Stimulated activated CD8-positive, alpha-beta memory T cell treated with anti-CD3 and anti-CD28 coated beads, Interleukin-2, amount 100 ng/mL, for 48 hours (primary cell): ENCODE measurements at regions not wholly inside any gene's neighbourhood (a gene's known extent, or its start where the extent isn't known, plus 50 kb on each side); places are given as distances from the start of the nearest gene placed in this dataset.

Experiments used
- DNase-seq, 2 donors: peaks; one replicate each; pipeline ENCODE4 v3.0.0-alpha.2; 2020; ENCODE audit warnings: low read depth in 2 of 2

- DNase-seq: no peak
Observed at GRCh38 chr12:124517260-124518050, 50.0 kb downstream of the NCOR2 start.

GRCh38 chr12:124516850-124517249 is 50.6 kb downstream of the NCOR2 start:
- no peak for DNase-seq

- no peak for DNase-seq
Observed at GRCh38 chr12:124515981-124516380, 51.4 kb downstream of the NCOR2 start.

- no peak for DNase-seq
Observed at GRCh38 chr12:124514996-124515932, 52.1 kb downstream of the NCOR2 start.

GRCh38 chr12:124514145-124514995 is 53.0 kb downstream of the NCOR2 start:
- DNase-seq: no peak

- no peak for DNase-seq
Observed at GRCh38 chr12:124513297-124513867, 54.0 kb downstream of the NCOR2 start.

- no peak for DNase-seq
Observed at GRCh38 chr12:124512667-124513296, 54.6 kb downstream of the NCOR2 start.

GRCh38 chr12:124511259-124511985 is 56.0 kb downstream of the NCOR2 start:
- DNase-seq: no peak

- no peak for DNase-seq
Observed at GRCh38 chr12:124510301-124510970, 57.0 kb downstream of the NCOR2 start.

GRCh38 chr12:124509676-124510300 is 57.6 kb downstream of the NCOR2 start:
- no peak for DNase-seq

GRCh38 chr12:124509300-124509675 is 58.1 kb downstream of the NCOR2 start:
- DNase-seq: no peak

GRCh38 chr12:124508381-124509079 is 58.9 kb downstream of the NCOR2 start:
- DNase-seq: no peak

- DNase-seq: no peak
Observed at GRCh38 chr12:124507188-124508109, 60.0 kb downstream of the NCOR2 start.

- DNase-seq: no peak
Observed at GRCh38 chr12:124506832-124507153, 60.6 kb downstream of the NCOR2 start.

- DNase-seq: no peak
Observed at GRCh38 chr12:124506145-124506831, 61.1 kb downstream of the NCOR2 start.

- no peak for DNase-seq
Observed at GRCh38 chr12:124505001-124505818, 62.2 kb downstream of the NCOR2 start.
